PC-9 (cell line): ENCODE measurements at regions not wholly inside any gene's neighbourhood (a gene's known extent, or its start where the extent isn't known, plus 50 kb on each side); places are given as distances from the start of the nearest gene placed in this dataset.
"Not testable (repeated sequence)": the region's sequence is repeated elsewhere in the genome, so short reads cannot be mapped to it uniquely, and the experiment has no call there.

ENCODE experiments used
- BruUV-seq: library from RNA; stranded (reverse); fragments of 400-500 nt; replicated peaks from 2 replicates; lab custom pipeline; 2021; lab: Mats Ljungman, UMichigan
- CTCF ChIA-PET: fragments of 300-600 bp; sonication (Branson Sonifier 250); formaldehyde crosslinking; loops from one replicate; lab custom pipeline; 2022; ENCODE audit warnings: antibody characterized with exemption; lab: Charles Lee
- POLR2A ChIA-PET: fragments of 300-600 bp; sonication (Branson Sonifier 250); formaldehyde crosslinking; loops from one replicate; lab custom pipeline; 2022; ENCODE audit warnings: antibody characterized with exemption; ENCODE audit not compliant: unreplicated experiment; lab: Charles Lee
- DNase-seq, 2 experiments: peaks; one replicate each; pipeline versions ENCODE4 v3.0.0 to v3.0.0-alpha.2; 2015 to 2022; ENCODE audit warnings: mixed read lengths in 1 of 2
- H2AFZ ChIP-seq: fragments of 200-600 bp; sonication (generic); 2 replicates; pipeline ENCODE4 v1.8.1; 2017; ENCODE audit warnings: antibody characterized with exemption
- H3F3A ChIP-seq: fragments of 200-600 bp; sonication (generic); 2 replicates; pipeline ENCODE4 v1.8.1; 2017; ENCODE audit warnings: antibody characterized with exemption, mild to moderate bottlenecking, low read depth; ENCODE audit not compliant: insufficient read depth
- H3K27ac ChIP-seq: fragments of 200-600 bp; sonication (generic); 2 replicates; pipeline ENCODE4 v1.6.1; 2016; ENCODE audit warnings: mixed run types
- H3K27me3 ChIP-seq: fragments of 200-600 bp; sonication (generic); 2 replicates; pipeline ENCODE4 v1.6.1; 2016; ENCODE audit warnings: low read depth, mixed run types; ENCODE audit not compliant: insufficient read depth
- H3K36me3 ChIP-seq: fragments of 200-600 bp; sonication (generic); 2 replicates; pipeline ENCODE4 v1.6.1; 2016; ENCODE audit warnings: low read depth, mixed run types
- H3K4me1 ChIP-seq: fragments of 200-600 bp; sonication (generic); replicated peaks from 2 replicates; pipeline ENCODE4 v1.6.1; 2016; ENCODE audit warnings: mixed run types; ENCODE audit not compliant: insufficient read depth
- H3K4me2 ChIP-seq: fragments of 200-600 bp; sonication (generic); 2 replicates; pipeline ENCODE4 v1.6.1; 2017; ENCODE audit warnings: mixed run types
- H3K4me3 ChIP-seq: fragments of 200-600 bp; sonication (generic); 2 replicates; pipeline ENCODE4 v1.6.1; 2016; ENCODE audit warnings: mixed run types
- H3K79me2 ChIP-seq: fragments of 200-600 bp; sonication (generic); 2 replicates; pipeline ENCODE4 v1.6.1; 2017; ENCODE audit warnings: low read depth, mixed run types
- H3K9me2 ChIP-seq: fragments of 200-600 bp; sonication (generic); 2 replicates; pipeline ENCODE4 v1.8.1; 2017; ENCODE audit warnings: mild to moderate bottlenecking; ENCODE audit not compliant: insufficient read depth
- H3K9me3 ChIP-seq: fragments of 200-600 bp; sonication (generic); 2 replicates; pipeline ENCODE4 v1.8.1; 2016; ENCODE audit warnings: low read depth; ENCODE audit not compliant: insufficient read depth
- H4K20me1 ChIP-seq: fragments of 200-600 bp; sonication (generic); 2 replicates; pipeline ENCODE4 v1.8.1; 2017; ENCODE audit not compliant: insufficient read depth
- EZH2 ChIP-seq: fragments of 200-600 bp; sonication (generic); IDR thresholded peaks from 2 replicates; pipeline ENCODE4 v1.8.0; 2017; ENCODE audit warnings: antibody characterized with exemption, low read depth
- intact Hi-C: fragments of 100-400 bp; cut with micrococcal nuclease; formaldehyde crosslinking; loops from one replicate; pipeline ENCODE4 v1.10.0; 2022; ENCODE audit not compliant: unreplicated experiment
- TF ChIP-seq, protein P1 (sequence below): fragments of 200-600 bp; sonication (generic); conservative IDR thresholded peaks from 2 replicates; pipeline ENCODE4 v1.6.1; 2017; ENCODE audit warnings: mixed run types, antibody characterized with exemption, mild to moderate bottlenecking, moderate library complexity

DNA sequence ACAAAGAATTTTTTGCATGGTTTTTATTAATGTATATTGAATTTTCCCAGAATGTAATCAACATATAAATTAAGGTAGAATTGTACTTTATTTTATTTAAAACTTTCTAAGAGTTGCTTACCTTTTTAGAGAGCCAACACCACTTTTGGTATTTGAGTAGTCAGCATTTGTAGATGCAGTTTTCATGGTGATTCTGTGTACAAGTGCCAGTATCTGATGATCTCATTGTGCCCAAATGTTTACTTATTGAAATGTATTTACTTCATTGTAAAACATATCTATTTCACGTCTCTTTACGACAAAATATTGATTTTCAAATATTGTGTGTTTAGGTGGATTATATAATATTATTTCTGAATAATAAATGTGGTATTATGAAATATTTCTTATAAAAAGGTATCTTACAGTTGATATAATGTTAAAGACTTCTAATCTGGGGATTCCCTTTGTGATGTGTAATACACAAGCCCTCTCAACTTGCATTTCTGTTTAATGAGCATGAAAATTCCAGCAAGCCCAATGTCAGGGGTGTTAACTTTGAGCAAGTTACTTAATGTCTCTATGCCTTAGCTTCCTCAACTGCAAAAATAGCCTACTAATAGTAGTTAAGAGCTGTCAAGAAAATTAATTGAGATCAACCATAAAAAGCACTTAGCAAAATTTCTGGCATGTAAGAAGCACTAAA, 141.8 kb upstream of the ZNF648 start:
- Histone ChIP-seq H3K9me3 (peaks cover 5% of the 10 kb centered on the region; the same call in 1 of the 2 replicates), H3K79me2 (no peaks in the 10 kb centered on the region), H3K27ac (no peak overlapping the region), H3K36me3 (no peaks in the 10 kb centered on the region), H2AFZ (no peak overlapping the region), H3K4me1 (peaks cover 10% of the 10 kb centered on the region), H3K9me2 (no peaks in the 10 kb centered on the region), H3K4me3 (no peak overlapping the region), H3K4me2 (no peak overlapping the region), H3F3A (no peaks in the 10 kb centered on the region), H4K20me1 (no peaks in the 10 kb centered on the region), H3K27me3 (no peaks in the 10 kb centered on the region)
- intact Hi-C loops = no loop called here
- no TSS peak for BruUV-seq
- ChIA-PET CTCF (no interaction called here), POLR2A (no interaction called here)
- no peak for DNase-seq
- no peak for TF ChIP-seq EZH2
- TF ChIP-seq, protein P1, sequence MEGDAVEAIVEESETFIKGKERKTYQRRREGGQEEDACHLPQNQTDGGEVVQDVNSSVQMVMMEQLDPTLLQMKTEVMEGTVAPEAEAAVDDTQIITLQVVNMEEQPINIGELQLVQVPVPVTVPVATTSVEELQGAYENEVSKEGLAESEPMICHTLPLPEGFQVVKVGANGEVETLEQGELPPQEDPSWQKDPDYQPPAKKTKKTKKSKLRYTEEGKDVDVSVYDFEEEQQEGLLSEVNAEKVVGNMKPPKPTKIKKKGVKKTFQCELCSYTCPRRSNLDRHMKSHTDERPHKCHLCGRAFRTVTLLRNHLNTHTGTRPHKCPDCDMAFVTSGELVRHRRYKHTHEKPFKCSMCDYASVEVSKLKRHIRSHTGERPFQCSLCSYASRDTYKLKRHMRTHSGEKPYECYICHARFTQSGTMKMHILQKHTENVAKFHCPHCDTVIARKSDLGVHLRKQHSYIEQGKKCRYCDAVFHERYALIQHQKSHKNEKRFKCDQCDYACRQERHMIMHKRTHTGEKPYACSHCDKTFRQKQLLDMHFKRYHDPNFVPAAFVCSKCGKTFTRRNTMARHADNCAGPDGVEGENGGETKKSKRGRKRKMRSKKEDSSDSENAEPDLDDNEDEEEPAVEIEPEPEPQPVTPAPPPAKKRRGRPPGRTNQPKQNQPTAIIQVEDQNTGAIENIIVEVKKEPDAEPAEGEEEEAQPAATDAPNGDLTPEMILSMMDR = no peak

DNA sequence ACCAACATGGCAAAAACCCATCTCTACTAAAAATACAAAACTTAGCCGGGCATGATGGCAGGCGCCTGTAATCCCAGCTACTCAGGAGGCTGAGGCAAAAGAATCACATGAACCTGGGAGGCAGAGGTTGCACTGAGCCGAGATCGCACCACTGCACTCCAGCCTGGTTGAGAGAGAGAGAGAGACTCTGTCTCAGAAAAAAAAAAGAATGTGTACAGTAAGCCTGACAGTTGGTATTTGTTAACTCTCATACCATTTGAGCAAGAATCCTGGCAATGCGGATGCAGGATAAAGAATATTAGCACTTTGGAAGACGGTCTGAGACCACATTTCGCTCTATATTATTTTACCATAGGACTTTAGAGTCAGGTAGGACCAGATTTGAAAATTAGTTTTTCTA, 140.0 kb upstream of the ZNF648 start:
- H3K9me2 ChIP-seq, H3K4me2 ChIP-seq, H3K27me3 ChIP-seq, H3K9me3 ChIP-seq, H3K27ac ChIP-seq, DNase-seq, H4K20me1 ChIP-seq, BruUV-seq, intact Hi-C loops, H3K79me2 ChIP-seq, H3K4me3 ChIP-seq, H3K36me3 ChIP-seq, POLR2A ChIA-PET, H2AFZ ChIP-seq, H3F3A ChIP-seq, H3K4me1 ChIP-seq: not testable (repeated sequence)
- CTCF ChIA-PET = interaction anchor here (0.5 kb wide), 1 partner anchor 57 kb away, joined by 4 read pairs; no protein-coding TSS in a partner anchor

DNA sequence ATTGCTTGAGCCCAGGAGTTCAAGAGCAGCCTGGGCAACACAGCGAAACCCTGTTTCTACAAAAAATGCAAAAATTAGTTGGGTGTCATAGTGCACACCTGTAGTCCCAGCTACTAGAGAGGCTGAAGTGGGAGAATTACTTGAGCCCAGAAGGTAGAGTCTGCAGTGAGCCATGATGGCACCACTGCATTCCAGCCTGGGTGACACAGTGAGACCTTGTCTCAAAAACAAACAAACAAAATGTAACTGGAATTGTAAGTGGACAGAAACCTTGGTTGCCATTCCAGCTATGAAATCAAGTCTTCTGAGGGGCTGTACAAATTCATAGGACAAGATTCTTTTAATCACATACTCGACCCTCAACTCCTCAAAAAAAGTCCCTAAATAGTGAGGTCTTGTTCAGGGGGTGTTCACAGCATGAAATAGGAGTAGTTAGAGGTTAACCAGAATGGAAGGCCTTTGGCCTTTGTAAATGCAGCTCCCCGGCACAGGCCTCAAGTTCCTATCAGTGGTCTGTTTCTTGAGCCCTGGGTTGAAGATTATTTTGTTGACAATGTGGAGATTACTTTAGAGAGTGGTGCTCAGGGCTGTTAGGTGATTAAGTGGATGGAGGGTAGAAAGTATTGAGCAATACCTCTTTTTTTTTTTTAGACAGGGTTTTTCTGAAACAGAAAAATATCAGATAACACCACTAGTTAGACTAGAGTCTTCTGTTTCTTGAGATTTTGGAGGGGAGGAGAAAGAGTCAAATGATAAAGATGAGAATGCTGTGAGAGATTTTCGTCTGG, 138.7 kb upstream of the ZNF648 start:
- peaks cover 10% of the 10 kb centered on the region for H3K4me1 ChIP-seq
- no peaks in the 10 kb centered on the region for H3K79me2 ChIP-seq
- intact Hi-C loops = no loop called here
- H3K27me3 ChIP-seq = no peaks in the 10 kb centered on the region
- TF ChIP-seq, protein P1 = no peak
- TF ChIP-seq EZH2 = no peak
- no peaks in the 10 kb centered on the region for H3K36me3 ChIP-seq
- DNase-seq = no peak
- no peak overlapping the region for H3K4me2 ChIP-seq
- BruUV-seq = no TSS peak
- ChIA-PET CTCF (no interaction called here), POLR2A (no interaction called here)
- H3F3A ChIP-seq = no peaks in the 10 kb centered on the region
- no peak overlapping the region for H3K27ac ChIP-seq
- H3K9me3 ChIP-seq = peaks cover 5% of the 10 kb centered on the region; the same call in 1 of the 2 replicates
- H3K9me2 ChIP-seq = no peaks in the 10 kb centered on the region
- no peak overlapping the region for H3K4me3 ChIP-seq
- no peak overlapping the region for H2AFZ ChIP-seq
- H4K20me1 ChIP-seq = no peaks in the 10 kb centered on the region
